ENCODE measurements at regions not wholly inside any gene's neighbourhood (a gene's known extent, or its start where the extent isn't known, plus 50 kb on each side); places are given as distances from the start of the nearest gene placed in this dataset.
A peak's percentile ranks its signal among the peaks of the same experiment; 100 is the strongest.

DNA sequence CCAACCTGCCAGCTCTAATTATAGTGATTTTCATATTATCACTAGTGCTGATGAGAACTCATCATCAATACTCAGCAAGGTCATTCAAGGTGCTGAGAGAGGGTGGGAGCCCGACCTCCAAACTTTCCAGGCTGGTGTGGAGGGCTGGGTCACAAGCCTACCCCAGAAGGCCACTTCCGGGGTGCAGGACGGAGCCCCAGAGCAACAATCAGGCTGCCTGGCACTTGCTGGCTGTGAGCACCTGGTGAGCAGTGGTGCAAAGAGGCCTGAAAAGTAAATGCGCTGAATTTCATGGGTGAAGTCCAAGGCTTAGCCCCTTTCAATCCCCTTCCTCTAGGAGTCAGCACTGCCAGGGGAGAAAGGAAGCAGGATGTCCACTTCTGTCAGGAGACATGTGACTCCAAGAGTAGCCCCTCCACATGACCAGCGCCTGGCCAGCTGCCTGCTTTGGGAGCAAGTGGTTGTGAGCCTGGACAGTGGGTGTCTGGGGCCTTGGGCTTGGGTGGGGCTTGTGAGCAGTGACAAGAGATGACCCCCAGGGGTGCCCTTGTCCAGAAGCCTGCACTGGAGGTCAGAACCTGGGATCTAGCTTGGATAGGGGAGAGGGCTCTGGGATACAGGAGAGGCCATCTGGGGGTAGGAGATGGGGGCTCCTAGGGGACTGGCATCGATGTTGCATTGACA lies 165.0 kb upstream of the TLE3 start:
- no peak for DNase-seq (ENCODE audit: low spot score)

DNA sequence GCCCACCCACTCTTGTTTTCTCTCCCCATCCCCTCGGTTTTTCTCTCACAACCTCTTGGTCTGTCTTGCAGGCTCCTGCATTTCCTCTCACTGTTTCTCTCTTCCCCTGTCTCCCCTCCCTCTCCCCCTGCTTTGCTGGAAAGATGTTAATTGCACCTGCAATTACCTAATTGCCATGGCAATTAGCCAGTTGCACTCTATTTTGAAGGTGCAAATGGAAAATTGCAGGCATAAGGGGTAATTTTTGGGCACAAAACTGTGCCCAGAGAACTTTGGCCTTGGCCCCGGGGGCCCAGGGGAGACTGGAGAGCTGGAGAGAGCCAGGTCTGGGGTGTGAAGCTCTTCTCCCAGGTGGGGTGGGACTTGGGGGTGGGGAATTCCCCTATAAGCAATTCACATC lies 164.5 kb upstream of the TLE3 start:
- no peak for DNase-seq (ENCODE audit: low spot score)

GRCh38 chr15:70261083-70261482 lies 163.4 kb upstream of the TLE3 start:
- DNase-seq (ENCODE audit: low spot score) = no peak

GRCh38 chr15:70260580-70260979 lies 162.9 kb upstream of the TLE3 start:
- no peak for DNase-seq (ENCODE audit: low spot score)

- DNase-seq (ENCODE audit: low spot score) = no peak
Measured at GRCh38 chr15:70259640-70260508, 162.2 kb upstream of the TLE3 start.

GRCh38 chr15:70259028-70259424 lies 161.3 kb upstream of the TLE3 start:
- DNase-seq (ENCODE audit: low spot score) = peak; percentile 72

DNA sequence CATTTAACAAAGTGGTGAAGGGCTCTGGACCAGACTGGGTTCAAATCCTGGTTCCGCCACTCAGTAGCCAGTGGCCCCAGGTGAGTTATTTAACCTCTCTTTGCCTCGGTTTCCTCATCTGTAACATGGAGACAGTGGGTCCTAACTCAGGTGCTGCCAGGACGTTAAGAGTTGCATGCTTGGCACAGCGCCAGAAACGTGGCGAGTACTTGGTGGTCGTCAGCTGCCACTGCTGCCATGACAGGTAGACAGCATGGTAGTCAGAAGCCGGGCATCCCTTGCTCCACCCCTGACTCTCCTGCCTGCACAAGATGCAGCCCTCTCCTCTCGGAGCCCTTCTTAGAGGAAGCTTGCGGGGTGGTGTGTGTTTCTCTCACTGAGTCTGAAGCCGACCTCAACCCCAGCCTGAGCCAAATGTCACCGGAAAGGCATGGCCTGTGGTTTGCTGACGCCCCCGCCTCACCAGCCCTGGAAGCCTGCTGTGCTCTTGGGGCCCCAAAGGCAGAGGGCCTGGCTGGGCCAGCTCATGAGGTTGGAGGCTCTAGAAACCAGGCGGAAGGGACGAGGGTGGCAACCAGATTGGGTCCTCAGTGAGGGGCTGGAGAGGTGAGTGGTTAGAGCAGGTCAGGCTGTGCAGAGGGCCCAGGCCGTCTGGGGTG lies 160.8 kb upstream of the TLE3 start:
- no peak for DNase-seq (ENCODE audit: low spot score)

- DNase-seq (ENCODE audit: low spot score) = no peak
Measured at GRCh38 chr15:70257573-70258248, 160.0 kb upstream of the TLE3 start.

GRCh38 chr15:70257047-70257446 lies 159.3 kb upstream of the TLE3 start:
- DNase-seq (ENCODE audit: low spot score) = no peak

- no peak for DNase-seq (ENCODE audit: low spot score)
Measured at GRCh38 chr15:70254311-70254869, 156.7 kb upstream of the TLE3 start.

DNA sequence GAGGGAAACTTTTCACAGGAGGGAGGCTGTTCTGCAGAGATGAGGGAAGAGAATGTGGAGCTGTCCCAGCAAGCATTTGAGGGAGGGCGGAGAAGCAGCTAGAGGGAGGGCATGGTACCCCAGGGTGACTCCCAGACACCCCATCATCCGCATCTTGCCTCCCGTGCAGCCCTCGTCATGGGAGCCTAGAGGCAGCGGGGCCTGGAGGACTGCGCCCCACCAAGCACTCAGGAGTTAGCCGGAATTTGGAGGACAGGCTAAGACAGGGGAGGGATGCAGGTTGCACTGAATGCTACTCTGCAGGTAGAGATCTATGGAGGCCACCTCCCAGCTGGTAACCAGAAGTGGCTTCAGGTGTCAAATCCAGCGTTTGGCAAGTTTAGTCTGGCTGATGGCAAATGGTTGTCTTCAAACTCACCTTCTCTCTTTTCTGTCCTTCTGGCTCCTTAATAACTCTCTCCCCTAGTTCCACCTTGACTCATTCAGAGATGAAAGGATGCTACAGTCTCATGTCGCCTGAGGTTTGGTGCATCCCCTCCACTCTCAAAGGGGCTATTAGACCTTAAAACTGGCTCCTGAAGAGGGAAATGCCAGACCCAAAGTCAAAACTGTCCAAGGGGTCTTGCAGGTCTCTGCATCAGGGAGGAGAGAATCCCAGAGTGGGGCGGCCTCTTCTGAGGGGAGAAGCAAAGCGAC lies 155.9 kb upstream of the TLE3 start:
- no peak for DNase-seq (ENCODE audit: low spot score)

- no peak for DNase-seq (ENCODE audit: low spot score)
Measured at GRCh38 chr15:70252951-70253320, 155.2 kb upstream of the TLE3 start.

DNA sequence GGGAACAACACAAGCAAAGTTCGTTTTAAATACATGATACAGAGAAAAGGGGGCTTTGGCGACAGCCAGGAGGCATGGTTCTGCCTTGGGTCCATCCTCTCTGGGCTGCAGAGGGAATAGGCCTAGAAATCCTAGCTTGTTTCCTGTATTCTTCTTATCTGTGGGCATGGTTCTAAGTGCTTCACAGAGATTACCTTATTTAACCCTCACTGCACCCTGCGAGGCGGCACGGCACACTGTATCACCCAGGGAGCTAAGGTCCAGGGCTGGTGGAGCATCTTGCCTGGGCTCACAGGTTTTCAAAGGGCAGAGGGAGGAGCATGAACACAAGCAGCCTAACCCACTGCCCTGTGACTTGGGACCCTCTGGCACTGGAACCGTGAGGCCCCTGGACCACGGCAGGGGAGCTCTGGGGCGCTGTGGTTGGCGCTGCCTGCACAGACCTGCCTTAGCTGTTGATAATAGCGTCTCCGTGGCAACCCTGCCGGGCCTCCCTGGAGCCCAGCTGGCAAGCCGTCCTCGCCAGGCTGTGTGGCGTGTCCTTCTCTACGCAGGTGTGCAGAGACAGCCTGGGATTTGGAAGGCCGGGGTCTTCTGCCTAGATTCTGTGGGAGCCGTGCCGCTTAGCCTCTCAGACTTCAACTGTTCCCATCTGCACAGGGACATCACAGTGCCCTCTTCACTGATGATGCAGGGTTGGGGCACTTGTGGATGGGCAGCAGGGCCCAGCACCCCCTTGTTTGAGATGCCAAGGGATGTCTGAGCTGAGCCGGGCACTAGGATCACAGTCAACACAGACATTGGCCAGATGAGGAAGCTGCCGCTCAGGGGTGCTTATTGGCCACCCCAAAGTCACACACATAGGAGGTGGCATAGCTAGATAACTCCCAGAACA lies 154.6 kb upstream of the TLE3 start:
- DNase-seq (ENCODE audit: low spot score) = no peak

DNA sequence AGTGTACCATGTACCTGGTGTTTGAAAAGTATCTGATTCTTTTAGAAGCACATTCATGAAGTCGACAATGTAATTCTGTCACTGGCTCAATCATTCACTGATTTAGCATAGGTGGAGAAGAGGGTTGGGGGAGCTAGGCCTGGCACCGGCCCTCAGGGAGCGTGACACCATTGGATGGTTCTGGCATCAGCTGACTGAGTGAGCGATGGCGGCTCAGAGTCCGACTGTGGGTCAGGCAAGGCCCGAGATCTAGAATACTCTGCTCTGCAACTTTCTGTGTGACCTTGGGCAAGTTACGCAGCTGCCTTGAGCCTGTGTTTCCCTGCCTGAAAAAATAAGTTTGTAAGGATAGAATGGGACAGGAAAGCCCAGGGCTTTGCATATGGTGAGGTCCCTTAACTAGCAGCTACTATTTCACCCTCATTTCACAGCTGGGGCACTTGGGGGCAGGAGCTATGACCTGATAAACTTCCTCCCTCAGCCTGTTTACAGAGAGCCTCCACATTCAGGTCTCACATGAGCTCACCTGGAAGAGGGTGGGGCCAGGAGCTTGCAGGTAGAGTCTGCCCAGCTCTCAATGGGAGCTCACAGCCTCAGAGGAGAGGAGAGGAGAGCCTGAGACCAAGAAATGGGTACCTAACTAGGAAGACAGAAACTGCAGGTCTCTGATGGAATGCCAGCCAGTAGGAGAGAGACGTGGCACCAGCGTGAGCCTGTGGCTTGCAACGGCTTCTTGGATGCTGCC lies 153.7 kb upstream of the TLE3 start:
- no peak for DNase-seq (ENCODE audit: low spot score)

DNA sequence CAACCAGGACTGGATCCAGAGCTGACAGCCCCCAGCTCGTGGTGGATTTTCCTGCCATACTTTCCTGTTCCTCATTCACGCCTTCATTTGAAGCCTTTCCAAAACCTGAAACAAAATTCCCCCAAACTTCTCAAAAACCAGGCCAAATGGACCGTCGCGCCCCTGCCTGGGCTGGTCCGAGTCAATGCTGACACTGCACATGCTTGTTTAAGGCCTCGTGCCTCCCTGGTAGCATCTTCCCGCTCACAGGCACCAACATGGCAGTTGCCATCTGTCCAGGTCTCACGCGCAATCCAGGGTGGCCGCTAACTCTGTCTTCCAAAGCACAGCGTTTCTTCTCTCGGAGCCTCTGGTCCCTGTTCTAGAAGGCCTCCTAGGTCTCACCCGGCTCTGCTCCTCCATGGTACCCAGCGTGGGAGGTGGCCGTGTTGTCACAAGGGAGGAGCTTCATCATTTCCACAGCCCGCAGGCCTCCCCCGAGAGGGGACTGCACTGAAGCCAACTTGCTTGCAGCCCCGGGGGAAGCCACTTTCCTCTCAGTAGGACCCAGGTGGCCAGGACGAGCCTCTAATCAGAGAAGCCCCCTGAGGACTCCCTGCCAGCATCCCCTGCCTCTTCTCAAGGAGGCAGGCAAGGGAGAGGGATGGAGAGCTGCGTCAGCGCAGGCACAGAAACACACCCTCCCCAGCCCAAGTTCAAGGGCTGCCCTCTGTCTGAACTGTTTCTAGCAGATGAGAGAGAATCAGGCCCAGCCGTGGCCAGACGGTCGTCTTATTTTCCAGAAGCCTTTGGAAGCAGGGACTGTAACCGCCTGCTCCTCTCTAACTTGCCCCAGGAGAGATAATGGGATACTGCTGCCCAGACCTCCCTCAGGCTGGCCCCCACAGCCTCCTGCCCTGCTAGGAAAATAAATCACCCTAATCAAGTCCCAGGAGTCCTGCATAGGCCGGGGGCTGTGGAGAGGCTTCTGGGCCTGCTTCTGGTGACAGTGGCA lies 152.8 kb upstream of the TLE3 start:
- DNase-seq (ENCODE audit: low spot score) = no peak

GRCh38 chr15:70249616-70250015 lies 151.9 kb upstream of the TLE3 start:
- DNase-seq (ENCODE audit: low spot score) = no peak

DNA sequence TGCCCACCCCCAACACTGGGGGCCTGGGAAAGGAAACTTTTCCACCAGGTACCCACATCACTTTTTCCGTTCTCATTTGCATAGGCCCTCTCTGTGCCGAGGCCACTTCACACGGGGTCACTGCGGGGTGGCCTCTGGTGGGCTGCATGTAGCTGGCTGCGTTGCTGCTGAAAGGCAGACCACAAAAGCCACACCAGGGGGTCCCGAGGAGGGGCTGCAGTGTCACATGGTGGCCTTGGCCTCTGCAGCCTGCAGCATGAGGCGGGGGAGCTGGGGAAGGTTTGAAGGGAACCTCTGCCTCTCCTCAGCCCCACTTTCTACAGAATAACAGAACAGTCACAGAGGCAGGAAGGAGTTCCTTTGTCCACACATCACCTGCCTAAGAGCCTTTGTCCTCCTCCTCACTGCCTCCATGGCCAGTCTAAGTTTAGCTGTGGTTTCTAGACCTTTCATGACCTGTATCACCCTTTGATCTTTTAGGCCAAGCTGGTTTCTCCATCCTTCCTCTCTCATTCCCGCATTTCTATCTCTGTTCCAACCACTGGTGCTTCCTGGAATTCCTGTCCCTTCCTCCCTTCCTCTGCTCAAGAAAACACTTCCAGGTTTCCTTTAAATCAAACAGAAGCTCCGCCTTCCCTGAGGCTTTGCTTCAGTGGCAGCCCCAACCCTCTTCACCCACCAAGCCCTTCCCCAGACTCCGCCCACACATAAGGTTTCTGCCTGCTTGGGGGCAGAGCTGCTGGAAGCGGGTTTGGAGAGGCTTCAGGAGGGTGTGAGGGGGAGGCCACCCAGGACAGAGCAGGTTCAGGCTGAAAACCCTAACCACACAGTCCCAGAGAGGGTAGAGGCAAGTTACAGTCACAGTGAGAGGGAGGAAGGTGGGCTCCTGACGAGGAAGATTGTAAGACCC lies 150.7 kb upstream of the TLE3 start:
- peak; percentile 39 for DNase-seq (ENCODE audit: low spot score)

Measured in kidney tubule cell (primary cell).